Fibroblast of lung (primary cell): ENCODE measurements at regions not wholly inside any gene's neighbourhood (a gene's known extent, or its start where the extent isn't known, plus 50 kb on each side); places are given as distances from the start of the nearest gene placed in this dataset.

Experiments used
- DNase-seq, 2 donors: peaks; one replicate each; pipeline versions ENCODE4 v3.0.0 to v3.0.0-alpha.2; 2010; ENCODE audit warnings: low read depth in 2 of 2
- H2AFZ ChIP-seq: 2 replicates; pipeline ENCODE4 v1.5.1; 2012; ENCODE audit warnings: low read length, control low read depth, inconsistent platforms
- H3K27ac ChIP-seq: 2 replicates; pipeline ENCODE4 v1.5.1; 2011; ENCODE audit warnings: low read length, control low read depth; ENCODE audit not compliant: insufficient read depth
- H3K27me3 ChIP-seq: 2 replicates; pipeline ENCODE4 v1.5.1; 2011; ENCODE audit warnings: mild to moderate bottlenecking, low read length; ENCODE audit not compliant: control insufficient read depth, insufficient read depth
- H3K36me3 ChIP-seq: 2 replicates; pipeline ENCODE4 v1.5.1; 2011; ENCODE audit warnings: low read length; ENCODE audit not compliant: control insufficient read depth, insufficient read depth
- H3K4me1 ChIP-seq: 2 replicates; pipeline ENCODE4 v1.5.1; 2011; ENCODE audit warnings: low read length; ENCODE audit not compliant: control insufficient read depth, insufficient read depth; ENCODE audit errors: extremely low read depth
- H3K4me2 ChIP-seq: 2 replicates; pipeline ENCODE4 v1.5.1; 2011; ENCODE audit warnings: low read length, control low read depth; ENCODE audit not compliant: insufficient read depth; ENCODE audit errors: extremely low read depth
- H3K4me3 ChIP-seq, 4 experiments: fragments of 200-600 bp in 1 of 4; sonication (generic) in 1 of 4; replicated peaks in 1 of 4; 2 replicates each; pipeline ENCODE4 v1.5.1; 2011 to 2016; ENCODE audit warnings: low read length in 4 of 4, low read depth in 3 of 4, mild to moderate bottlenecking in 3 of 4, control low read depth in 2 of 4, inconsistent platforms in 1 of 4, mixed read lengths in 1 of 4; ENCODE audit not compliant: insufficient read depth in 1 of 4; ENCODE audit errors: control extremely low read depth in 1 of 4
- H3K79me2 ChIP-seq: 2 replicates; pipeline ENCODE4 v1.5.1; 2012; ENCODE audit warnings: mild to moderate bottlenecking, low read length, inconsistent platforms; ENCODE audit not compliant: control insufficient read depth, insufficient read depth
- H3K9ac ChIP-seq: 2 replicates; pipeline ENCODE4 v1.5.1; 2011; ENCODE audit warnings: mild to moderate bottlenecking, low read length, control low read depth; ENCODE audit not compliant: insufficient read depth
- H3K9me3 ChIP-seq: 2 replicates; pipeline ENCODE4 v1.5.1; 2012; ENCODE audit warnings: low read depth, low read length; ENCODE audit not compliant: control insufficient read depth, insufficient read depth
- H4K20me1 ChIP-seq: 2 replicates; pipeline ENCODE4 v1.5.1; 2011; ENCODE audit warnings: low read length; ENCODE audit not compliant: control insufficient read depth, insufficient read depth; ENCODE audit errors: extremely low read depth
- EZH2 ChIP-seq: IDR thresholded peaks from 2 replicates; pipeline ENCODE4 v1.5.1; 2012; ENCODE audit warnings: low read length, control low read depth, mild to moderate bottlenecking; ENCODE audit errors: missing control alignments
- TF ChIP-seq, protein P1 (sequence below), 2 donors: IDR thresholded peaks in 1 of 2; conservative IDR thresholded peaks in 1 of 2; 1 replicate in 1 of 2; 2 replicates in 1 of 2; pipeline ENCODE4 v1.5.1; 2011 to 2012; ENCODE audit warnings: low read length in 2 of 2, control low read depth in 1 of 2, inconsistent platforms in 1 of 2, low read depth in 1 of 2, mild to moderate bottlenecking in 1 of 2

- TF ChIP-seq, protein P1, sequence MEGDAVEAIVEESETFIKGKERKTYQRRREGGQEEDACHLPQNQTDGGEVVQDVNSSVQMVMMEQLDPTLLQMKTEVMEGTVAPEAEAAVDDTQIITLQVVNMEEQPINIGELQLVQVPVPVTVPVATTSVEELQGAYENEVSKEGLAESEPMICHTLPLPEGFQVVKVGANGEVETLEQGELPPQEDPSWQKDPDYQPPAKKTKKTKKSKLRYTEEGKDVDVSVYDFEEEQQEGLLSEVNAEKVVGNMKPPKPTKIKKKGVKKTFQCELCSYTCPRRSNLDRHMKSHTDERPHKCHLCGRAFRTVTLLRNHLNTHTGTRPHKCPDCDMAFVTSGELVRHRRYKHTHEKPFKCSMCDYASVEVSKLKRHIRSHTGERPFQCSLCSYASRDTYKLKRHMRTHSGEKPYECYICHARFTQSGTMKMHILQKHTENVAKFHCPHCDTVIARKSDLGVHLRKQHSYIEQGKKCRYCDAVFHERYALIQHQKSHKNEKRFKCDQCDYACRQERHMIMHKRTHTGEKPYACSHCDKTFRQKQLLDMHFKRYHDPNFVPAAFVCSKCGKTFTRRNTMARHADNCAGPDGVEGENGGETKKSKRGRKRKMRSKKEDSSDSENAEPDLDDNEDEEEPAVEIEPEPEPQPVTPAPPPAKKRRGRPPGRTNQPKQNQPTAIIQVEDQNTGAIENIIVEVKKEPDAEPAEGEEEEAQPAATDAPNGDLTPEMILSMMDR (conservative IDR thresholded peaks at IDR 0.05 in 1 of 2, IDR thresholded peaks at IDR 0.05 in 1 of 2; ENCODE audit: low read depth in 1 of 2, low read length in 2 of 2) = no peak
- TF ChIP-seq EZH2 = no peak
- H3K27ac ChIP-seq = no peak overlapping the region
- H3K4me1 ChIP-seq = no peaks in the 10 kb centered on the region
- H3K79me2 ChIP-seq = no peaks in the 10 kb centered on the region
- H3K9me3 ChIP-seq = no peaks in the 10 kb centered on the region
- DNase-seq = no peak
- H3K4me3 ChIP-seq = no peak overlapping the region
- no peak overlapping the region for H2AFZ ChIP-seq
- no peak overlapping the region for H3K4me2 ChIP-seq
- H3K27me3 ChIP-seq = no peaks in the 10 kb centered on the region
- H4K20me1 ChIP-seq = no peaks in the 10 kb centered on the region
- H3K36me3 ChIP-seq = no peaks in the 10 kb centered on the region
- H3K9ac ChIP-seq = no peak overlapping the region
Measured at GRCh38 chr10:123478116-123478515, 188.0 kb upstream of the GPR26 start.

DNA sequence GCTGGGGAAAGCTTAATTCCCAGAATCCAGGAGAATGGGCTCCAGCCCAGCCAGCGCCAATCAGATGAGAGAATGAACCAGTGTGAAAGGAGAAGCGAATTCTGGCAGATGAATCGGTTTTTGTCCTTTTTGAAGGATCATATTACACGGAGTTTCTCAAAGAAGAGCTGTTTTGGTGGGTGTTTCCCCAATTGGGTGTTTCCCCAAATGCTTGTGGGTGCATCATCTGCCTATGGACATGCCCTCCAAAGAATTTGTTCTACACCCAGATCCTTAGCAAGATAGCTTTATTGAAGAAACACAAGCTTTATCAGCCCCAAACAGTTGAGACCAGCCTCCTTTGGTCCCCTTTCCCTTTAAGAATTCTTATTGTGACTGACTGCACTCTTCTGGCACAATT, 186.5 kb upstream of the GPR26 start:
- Histone ChIP-seq H3K36me3 (no peaks in the 10 kb centered on the region), H3K27ac (no peak overlapping the region), H4K20me1 (no peaks in the 10 kb centered on the region), H3K9ac (no peak overlapping the region), H3K4me2 (no peak overlapping the region), H3K79me2 (no peaks in the 10 kb centered on the region), H3K4me1 (no peaks in the 10 kb centered on the region), H2AFZ (no peak overlapping the region), H3K27me3 (no peaks in the 10 kb centered on the region), H3K9me3 (no peaks in the 10 kb centered on the region), H3K4me3 (no peak overlapping the region)
- TF ChIP-seq, protein P1 (conservative IDR thresholded peaks at IDR 0.05 in 1 of 2, IDR thresholded peaks at IDR 0.05 in 1 of 2; ENCODE audit: low read depth in 1 of 2, low read length in 2 of 2) = no peak
- TF ChIP-seq EZH2 = no peak
- no peak for DNase-seq

DNA sequence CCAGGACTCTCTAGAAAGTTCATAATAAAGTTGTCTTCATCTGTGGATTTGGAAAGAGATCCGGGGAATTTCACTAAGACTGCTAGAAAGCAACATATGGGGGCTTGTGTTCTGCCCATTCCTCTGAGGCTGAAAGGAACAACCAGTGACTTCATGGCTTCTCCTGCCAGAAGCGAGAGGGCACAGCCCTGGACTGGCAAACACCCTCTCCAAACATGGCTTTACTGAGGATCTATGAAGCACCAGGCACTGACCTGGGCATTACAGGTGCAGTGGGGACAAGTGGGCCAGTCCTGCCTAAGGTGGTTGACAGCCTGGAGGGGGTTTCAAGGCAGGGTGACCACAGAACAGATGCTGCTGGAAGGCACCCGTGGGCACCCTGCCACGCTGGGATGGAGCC, 185.8 kb upstream of the GPR26 start:
- TF ChIP-seq, protein P1 (conservative IDR thresholded peaks at IDR 0.05 in 1 of 2, IDR thresholded peaks at IDR 0.05 in 1 of 2; ENCODE audit: low read depth in 1 of 2, low read length in 2 of 2) = no peak
- TF ChIP-seq EZH2 = no peak
- no peaks in the 10 kb centered on the region for H3K27me3 ChIP-seq

More for the DNA sequence above, 185.8 kb upstream of the GPR26 start:
- Histone ChIP-seq H3K4me1 (no peaks in the 10 kb centered on the region), H3K9ac (no peak overlapping the region), H3K4me2 (no peak overlapping the region), H3K9me3 (no peaks in the 10 kb centered on the region), H3K4me3 (no peak overlapping the region), H2AFZ (no peak overlapping the region), H3K27ac (no peak overlapping the region), H3K36me3 (no peaks in the 10 kb centered on the region), H4K20me1 (no peaks in the 10 kb centered on the region), H3K79me2 (no peaks in the 10 kb centered on the region)
- no peak for DNase-seq
